ENCODE measurements at regions not wholly inside any gene's neighbourhood (a gene's known extent, or its start where the extent isn't known, plus 50 kb on each side); places are given as distances from the start of the nearest gene placed in this dataset.

GRCh38 chr3:5788496-5788895, 601.0 kb downstream of the EDEM1 start:
- peaks cover 10% of the 10 kb centered on the region for H3K27me3 Mint-ChIP-seq (ENCODE audit: low read depth, poor library complexity)
- no peaks in the 10 kb centered on the region for H3K4me1 Mint-ChIP-seq
- peaks cover 3% of the 10 kb centered on the region for H3K9me3 Mint-ChIP-seq
- H3K36me3 Mint-ChIP-seq (ENCODE audit: low read depth) = no peaks in the 10 kb centered on the region
- no peak for TF ChIP-seq CTCF (IDR thresholded peaks at IDR 0.05)
- DNase-seq = no peak
- H3K4me3 Mint-ChIP-seq = no peak overlapping the region
- H3K27ac Mint-ChIP-seq = no peak overlapping the region

- Mint-ChIP-seq H3K4me3 (no peak overlapping the region), H3K9me3 (peaks cover 3% of the 10 kb centered on the region), H3K4me1 (no peaks in the 10 kb centered on the region), H3K36me3 (ENCODE audit: low read depth) (no peaks in the 10 kb centered on the region), H3K27me3 (ENCODE audit: low read depth, poor library complexity) (peaks cover 8% of the 10 kb centered on the region), H3K27ac (no peak overlapping the region)
- TF ChIP-seq CTCF (IDR thresholded peaks at IDR 0.05) = no peak
- no peak for DNase-seq
These were observed 604.1 kb downstream of the EDEM1 start for GRCh38 chr3:5791558-5791957.

- peaks cover 6% of the 10 kb centered on the region for H3K4me1 Mint-ChIP-seq
- no peak overlapping the region for H3K27ac Mint-ChIP-seq
- no peak overlapping the region for H3K4me3 Mint-ChIP-seq
These were observed 609.0 kb downstream of the EDEM1 start for GRCh38 chr3:5796541-5796940.

GRCh38 chr3:5798809-5799208, 611.3 kb downstream of the EDEM1 start:
- H3K27ac Mint-ChIP-seq = no peak overlapping the region
- no peaks in the 10 kb centered on the region for H3K36me3 Mint-ChIP-seq (ENCODE audit: low read depth)

More at GRCh38 chr3:5796541-5796940, 609.0 kb downstream of the EDEM1 start:
- H3K36me3 Mint-ChIP-seq (ENCODE audit: low read depth) = no peaks in the 10 kb centered on the region
- H3K27me3 Mint-ChIP-seq (ENCODE audit: low read depth, poor library complexity) = peaks cover 3% of the 10 kb centered on the region
- DNase-seq = no peak
- H3K9me3 Mint-ChIP-seq = peaks cover 3% of the 10 kb centered on the region
- no peak for TF ChIP-seq CTCF (IDR thresholded peaks at IDR 0.05)

GRCh38 chr3:5799398-5799797, 611.9 kb downstream of the EDEM1 start:
- no peak for TF ChIP-seq CTCF (IDR thresholded peaks at IDR 0.05)
- peaks cover 6% of the 10 kb centered on the region for H3K4me1 Mint-ChIP-seq
- H3K27ac Mint-ChIP-seq = no peak overlapping the region
- no peaks in the 10 kb centered on the region for H3K36me3 Mint-ChIP-seq (ENCODE audit: low read depth)
- H3K4me3 Mint-ChIP-seq = no peak overlapping the region
- H3K27me3 Mint-ChIP-seq (ENCODE audit: low read depth, poor library complexity) = peaks cover 3% of the 10 kb centered on the region
- peaks cover 4% of the 10 kb centered on the region for H3K9me3 Mint-ChIP-seq
- DNase-seq = no peak

More at GRCh38 chr3:5798809-5799208, 611.3 kb downstream of the EDEM1 start:
- no peak overlapping the region for H3K4me3 Mint-ChIP-seq
- H3K9me3 Mint-ChIP-seq = peaks cover 4% of the 10 kb centered on the region
- no peak for TF ChIP-seq CTCF (IDR thresholded peaks at IDR 0.05)
- H3K27me3 Mint-ChIP-seq (ENCODE audit: low read depth, poor library complexity) = peaks cover 3% of the 10 kb centered on the region
- peaks cover 6% of the 10 kb centered on the region for H3K4me1 Mint-ChIP-seq
- DNase-seq = no peak

- H3K36me3 Mint-ChIP-seq (ENCODE audit: low read depth) = no peaks in the 10 kb centered on the region
- no peak for DNase-seq
- no peaks in the 10 kb centered on the region for H3K27me3 Mint-ChIP-seq (ENCODE audit: low read depth, poor library complexity)
- TF ChIP-seq CTCF (IDR thresholded peaks at IDR 0.05) = no peak
- H3K27ac Mint-ChIP-seq = no peak overlapping the region
- H3K4me3 Mint-ChIP-seq = no peak overlapping the region
- peaks cover 4% of the 10 kb centered on the region for H3K9me3 Mint-ChIP-seq
- H3K4me1 Mint-ChIP-seq = peaks cover 6% of the 10 kb centered on the region
These were observed 613.5 kb downstream of the EDEM1 start for GRCh38 chr3:5800965-5801364.

All from nephron progenitor cell (in vitro differentiated cells).